WTC11 (cell line): ENCODE measurements at regions not wholly inside any gene's neighbourhood (a gene's known extent, or its start where the extent isn't known, plus 50 kb on each side); places are given as distances from the start of the nearest gene placed in this dataset.

ENCODE experiments used
- ATF2 ChIP-seq: sonication (generic); formaldehyde crosslinking; IDR thresholded peaks from 2 replicates; pipeline ENCODE4 v1.8.1; 2022; ENCODE audit warnings: low read depth, missing genetic modification reagents, borderline replicate concordance
- CBFB ChIP-seq: sonication (generic); formaldehyde crosslinking; IDR thresholded peaks from 2 replicates; pipeline ENCODE4 v1.8.1; 2022; ENCODE audit warnings: mild to moderate bottlenecking, low read depth, missing genetic modification reagents
- CREB1 ChIP-seq: sonication (generic); formaldehyde crosslinking; IDR thresholded peaks from 2 replicates; pipeline ENCODE4 v1.8.0; 2023; ENCODE audit warnings: mild to moderate bottlenecking, missing genetic modification reagents
- CTCF ChIP-seq: fragments of 200-600 bp; IDR thresholded peaks from 2 replicates; pipeline ENCODE4 v1.8.0; 2022; ENCODE audit warnings: antibody characterized with exemption
- E2F4 ChIP-seq: sonication (generic); formaldehyde crosslinking; IDR thresholded peaks from 2 replicates; pipeline ENCODE4 v1.8.1; 2022; ENCODE audit warnings: low read depth, mild to moderate bottlenecking, moderate library complexity, missing genetic modification reagents, borderline replicate concordance
- ERG ChIP-seq: fragments of 250-450 bp; sonication (Bioruptor Pico); IDR thresholded peaks from 2 replicates; pipeline ENCODE4 v1.8.0; 2021; ENCODE audit warnings: mild to moderate bottlenecking
- NFYB ChIP-seq: sonication (generic); formaldehyde crosslinking; conservative IDR thresholded peaks from 2 replicates; pipeline ENCODE4 v1.8.0; 2022; ENCODE audit warnings: low read depth, missing genetic modification reagents
- NR1H2 ChIP-seq: sonication (generic); formaldehyde crosslinking; IDR thresholded peaks from 2 replicates; pipeline ENCODE4 v1.9.0; 2021; ENCODE audit warnings: mild to moderate bottlenecking, moderate library complexity, missing genetic modification reagents
- NR2C2 ChIP-seq: sonication (generic); formaldehyde crosslinking; IDR thresholded peaks from 2 replicates; pipeline ENCODE4 v1.8.0; 2022; ENCODE audit warnings: mild to moderate bottlenecking, missing genetic modification reagents
- TEAD4 ChIP-seq: sonication (generic); formaldehyde crosslinking; IDR thresholded peaks from 2 replicates; pipeline ENCODE4 v1.8.0; 2022; ENCODE audit warnings: mild to moderate bottlenecking, missing genetic modification reagents
- ZNF512 ChIP-seq: sonication (generic); formaldehyde crosslinking; IDR thresholded peaks from 2 replicates; pipeline ENCODE4 v1.8.1; 2022; ENCODE audit warnings: missing genetic modification reagents, borderline replicate concordance
- TF ChIP-seq, protein P1 (sequence below): sonication (generic); formaldehyde crosslinking; IDR thresholded peaks from 2 replicates; pipeline ENCODE4 v1.8.0; 2022; ENCODE audit warnings: mild to moderate bottlenecking, missing genetic modification reagents
- TF ChIP-seq, protein P2 (sequence below): sonication (generic); formaldehyde crosslinking; IDR thresholded peaks from 2 replicates; pipeline ENCODE4 v1.8.1; 2023; ENCODE audit warnings: mild to moderate bottlenecking, missing genetic modification reagents, moderate library complexity
- TF ChIP-seq, protein P3 (sequence below): sonication (generic); formaldehyde crosslinking; IDR thresholded peaks from 2 replicates; pipeline ENCODE4 v1.8.0; 2023; ENCODE audit warnings: missing genetic modification reagents

DNA sequence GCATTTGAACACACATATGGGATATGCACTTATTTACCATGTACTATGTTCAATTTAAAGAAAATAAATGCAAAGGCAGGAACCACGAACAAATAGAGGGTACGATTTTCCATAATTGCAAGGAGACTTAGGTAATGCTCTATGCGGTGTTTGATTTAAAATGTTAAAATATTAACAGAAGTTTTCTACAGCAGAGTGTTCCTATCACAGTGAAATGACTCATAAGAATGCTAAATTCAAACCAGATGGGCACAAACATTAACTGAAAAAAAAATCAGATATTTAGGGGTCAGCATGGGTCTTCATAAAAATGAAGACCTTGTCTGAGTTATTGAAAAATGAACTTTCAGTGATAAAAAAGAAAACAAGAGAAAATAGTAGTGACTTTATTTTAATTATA lies 65.4 kb downstream of the LLPH start:
- TF ChIP-seq CTCF (no peak), ATF2 (no peak), CBFB (no peak), NFYB (CRISPR knock-in tag) (no peak), ZNF512 (no peak), ERG (no peak), NR1H2 (CRISPR knock-in tag) (no peak), E2F4 (no peak), TEAD4 (CRISPR knock-in tag) (no peak), NR2C2 (CRISPR knock-in tag) (no peak), CREB1 (CRISPR knock-in tag) (no peak)
- TF ChIP-seq, protein P1, sequence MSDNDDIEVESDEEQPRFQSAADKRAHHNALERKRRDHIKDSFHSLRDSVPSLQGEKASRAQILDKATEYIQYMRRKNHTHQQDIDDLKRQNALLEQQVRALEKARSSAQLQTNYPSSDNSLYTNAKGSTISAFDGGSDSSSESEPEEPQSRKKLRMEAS: no peak
- TF ChIP-seq, protein P2, sequence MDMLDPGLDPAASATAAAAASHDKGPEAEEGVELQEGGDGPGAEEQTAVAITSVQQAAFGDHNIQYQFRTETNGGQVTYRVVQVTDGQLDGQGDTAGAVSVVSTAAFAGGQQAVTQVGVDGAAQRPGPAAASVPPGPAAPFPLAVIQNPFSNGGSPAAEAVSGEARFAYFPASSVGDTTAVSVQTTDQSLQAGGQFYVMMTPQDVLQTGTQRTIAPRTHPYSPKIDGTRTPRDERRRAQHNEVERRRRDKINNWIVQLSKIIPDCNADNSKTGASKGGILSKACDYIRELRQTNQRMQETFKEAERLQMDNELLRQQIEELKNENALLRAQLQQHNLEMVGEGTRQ (CRISPR knock-in tag): no peak
- TF ChIP-seq, protein P3, sequence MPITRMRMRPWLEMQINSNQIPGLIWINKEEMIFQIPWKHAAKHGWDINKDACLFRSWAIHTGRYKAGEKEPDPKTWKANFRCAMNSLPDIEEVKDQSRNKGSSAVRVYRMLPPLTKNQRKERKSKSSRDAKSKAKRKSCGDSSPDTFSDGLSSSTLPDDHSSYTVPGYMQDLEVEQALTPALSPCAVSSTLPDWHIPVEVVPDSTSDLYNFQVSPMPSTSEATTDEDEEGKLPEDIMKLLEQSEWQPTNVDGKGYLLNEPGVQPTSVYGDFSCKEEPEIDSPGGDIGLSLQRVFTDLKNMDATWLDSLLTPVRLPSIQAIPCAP (CRISPR knock-in tag): no peak
